Stimulated activated CD4-positive, alpha-beta T cell treated with anti-CD3 and anti-CD28 coated beads, Interleukin-2, amount 100 ng/mL, for 24 hours (primary cell): ENCODE measurements at regions not wholly inside any gene's neighbourhood (a gene's known extent, or its start where the extent isn't known, plus 50 kb on each side); places are given as distances from the start of the nearest gene placed in this dataset.

Source experiments
- DNase-seq, 2 donors: peaks; one replicate each; pipeline ENCODE4 v3.0.0-alpha.2; 2020

GRCh38 chr2:167492486-167492885 lies 604.2 kb downstream of the XIRP2 start:
- no peak for DNase-seq

GRCh38 chr2:167491788-167492187 lies 603.5 kb downstream of the XIRP2 start:
- DNase-seq: no peak

GRCh38 chr2:167490455-167490854 lies 602.2 kb downstream of the XIRP2 start:
- DNase-seq: no peak

- DNase-seq: no peak
These were observed 601.0 kb downstream of the XIRP2 start for GRCh38 chr2:167489325-167489724.

- DNase-seq: no peak
These were observed 599.4 kb downstream of the XIRP2 start for GRCh38 chr2:167487728-167488127.

GRCh38 chr2:167484875-167485274 lies 596.6 kb downstream of the XIRP2 start:
- DNase-seq: no peak

GRCh38 chr2:167480986-167481309 lies 592.7 kb downstream of the XIRP2 start:
- DNase-seq: no peak

GRCh38 chr2:167480232-167480985 lies 592.1 kb downstream of the XIRP2 start:
- DNase-seq: no peak

- no peak for DNase-seq
These were observed 589.9 kb downstream of the XIRP2 start for GRCh38 chr2:167478196-167478595.

GRCh38 chr2:167475791-167476190 lies 587.5 kb downstream of the XIRP2 start:
- DNase-seq: no peak

GRCh38 chr2:167471734-167472133 lies 583.5 kb downstream of the XIRP2 start:
- DNase-seq: no peak

GRCh38 chr2:167471332-167471731 lies 583.1 kb downstream of the XIRP2 start:
- no peak for DNase-seq

GRCh38 chr2:167462379-167462778 lies 574.1 kb downstream of the XIRP2 start:
- DNase-seq: no peak

GRCh38 chr2:167454036-167454435 lies 565.8 kb downstream of the XIRP2 start:
- DNase-seq: no peak

- no peak for DNase-seq
These were observed 563.4 kb downstream of the XIRP2 start for GRCh38 chr2:167451496-167452289.

GRCh38 chr2:167450364-167450763 lies 562.1 kb downstream of the XIRP2 start:
- no peak for DNase-seq

- DNase-seq: no peak
These were observed 552.1 kb downstream of the XIRP2 start for GRCh38 chr2:167440382-167440781.

- DNase-seq: no peak
These were observed 549.9 kb downstream of the XIRP2 start for GRCh38 chr2:167438206-167438605.

- no peak for DNase-seq
These were observed 543.7 kb downstream of the XIRP2 start for GRCh38 chr2:167431949-167432348.

- DNase-seq: no peak
These were observed 542.2 kb downstream of the XIRP2 start for GRCh38 chr2:167430447-167430846.

GRCh38 chr2:167424803-167425755 lies 536.8 kb downstream of the XIRP2 start:
- no peak for DNase-seq

- no peak for DNase-seq
These were observed 535.9 kb downstream of the XIRP2 start for GRCh38 chr2:167424221-167424620.

- DNase-seq: no peak
These were observed 535.5 kb downstream of the XIRP2 start for GRCh38 chr2:167423731-167424130.
